Transverse colon (tissue), 3 donors: ENCODE measurements at regions not wholly inside any gene's neighbourhood (a gene's known extent, or its start where the extent isn't known, plus 50 kb on each side); places are given as distances from the start of the nearest gene placed in this dataset.

ENCODE experiments used
- CTCF ChIP-seq, 5 experiments: fragments of 200-600 bp in 3 of 5; fragments of 450-650 bp in 2 of 5; sonication (generic) in 3 of 5; IDR thresholded peaks; 1 replicate in 2 of 5; 2 replicates in 3 of 5; pipeline ENCODE4 v1.5.1; 2016 to 2017; ENCODE audit warnings: antibody characterized with exemption in 5 of 5, inconsistent platforms in 3 of 5, mild to moderate bottlenecking in 2 of 5, moderate library complexity in 1 of 5
- EP300 ChIP-seq: sonication (generic); formaldehyde crosslinking; IDR thresholded peaks from one replicate; pipeline ENCODE4 v1.6.1; 2017; ENCODE audit warnings: antibody characterized with exemption, low read depth
- POLR2A ChIP-seq: fragments of 450-650 bp; IDR thresholded peaks from one replicate; pipeline ENCODE4 v1.6.1; 2016; ENCODE audit warnings: antibody characterized with exemption, mild to moderate bottlenecking, moderate library complexity

GRCh38 chr22:48738204-48738980, 1089.3 kb downstream of the BRD1 start:
- no peak for TF ChIP-seq CTCF (IDR thresholded peaks at IDR 0.05)
- TF ChIP-seq POLR2A: no peak
- no peak for TF ChIP-seq EP300
